Pulmonary artery endothelial cell (primary cell): ENCODE measurements at regions not wholly inside any gene's neighbourhood (a gene's known extent, or its start where the extent isn't known, plus 50 kb on each side); places are given as distances from the start of the nearest gene placed in this dataset.

Experiments
- DNase-seq: peaks from one replicate; pipeline ENCODE4 v3.0.0-alpha.2; 2011; ENCODE audit warnings: low read depth, low spot score

DNA sequence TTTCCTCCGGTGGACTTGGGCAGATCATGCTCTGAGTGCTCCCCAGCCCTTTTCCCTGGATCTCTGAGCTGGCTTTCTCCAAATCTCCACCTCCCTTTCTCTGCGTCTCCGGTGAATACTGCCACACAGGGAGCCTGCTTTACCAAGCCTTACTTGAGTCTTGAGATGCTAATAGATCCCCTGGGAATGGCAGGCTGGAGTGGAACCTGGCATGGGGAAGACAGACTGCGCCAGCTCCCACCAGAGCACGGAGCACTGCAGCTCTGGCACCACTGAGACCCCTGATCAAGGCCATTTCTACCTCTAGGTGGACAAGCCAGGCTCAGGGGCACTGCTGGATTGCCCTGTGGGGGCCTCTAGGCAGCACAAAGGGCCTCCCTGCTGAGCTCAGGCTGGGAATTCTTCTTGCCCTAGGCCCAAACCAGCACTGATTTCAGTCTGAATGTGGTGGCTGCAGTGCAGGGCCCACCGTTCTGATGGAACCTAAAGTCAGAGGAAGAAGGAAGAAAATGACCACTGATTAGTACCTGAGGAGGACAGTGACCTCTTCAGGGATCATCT is 74.3 kb upstream of the CRHR1 start:
- DNase-seq: no peak

DNA sequence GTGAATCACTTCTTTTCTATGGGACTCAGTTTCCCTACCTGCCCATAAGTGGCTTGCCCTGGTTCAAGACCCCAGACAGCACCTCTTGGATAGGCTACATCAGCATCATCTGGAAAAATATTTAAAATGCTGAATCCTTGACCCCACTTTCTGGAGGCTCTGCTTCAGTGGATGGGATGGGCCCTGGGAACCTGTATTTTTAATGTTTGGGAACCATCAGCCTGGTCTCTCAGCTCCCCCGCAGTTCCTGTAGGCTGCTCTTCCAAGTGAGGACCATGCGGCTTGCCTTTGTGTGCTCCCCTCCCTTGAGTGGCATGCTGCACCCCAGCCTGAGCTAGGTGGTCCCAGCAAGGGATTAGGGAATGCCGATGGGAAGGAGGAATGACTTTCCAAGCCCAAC is 68.3 kb upstream of the CRHR1 start:
- no peak for DNase-seq

DNA sequence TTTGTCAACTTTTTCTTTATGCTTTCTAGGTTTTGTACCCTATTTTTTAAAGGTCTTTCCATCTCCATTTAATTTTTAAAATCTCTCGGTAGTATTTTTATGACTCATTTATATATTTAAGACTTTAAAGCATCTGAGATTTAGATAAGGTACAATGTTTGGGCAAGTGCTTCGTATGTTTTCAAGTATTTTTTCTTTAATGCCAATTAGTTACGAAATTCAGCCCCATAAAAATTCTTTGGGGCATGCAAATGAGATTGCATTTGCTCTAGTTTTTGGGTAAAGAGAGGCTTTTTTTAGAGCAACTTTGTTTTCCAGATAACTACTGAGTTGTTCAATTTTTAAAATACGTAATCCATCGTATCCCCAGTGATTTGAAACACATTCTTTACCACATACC is 65.3 kb upstream of the CRHR1 start:
- DNase-seq: no peak

DNA sequence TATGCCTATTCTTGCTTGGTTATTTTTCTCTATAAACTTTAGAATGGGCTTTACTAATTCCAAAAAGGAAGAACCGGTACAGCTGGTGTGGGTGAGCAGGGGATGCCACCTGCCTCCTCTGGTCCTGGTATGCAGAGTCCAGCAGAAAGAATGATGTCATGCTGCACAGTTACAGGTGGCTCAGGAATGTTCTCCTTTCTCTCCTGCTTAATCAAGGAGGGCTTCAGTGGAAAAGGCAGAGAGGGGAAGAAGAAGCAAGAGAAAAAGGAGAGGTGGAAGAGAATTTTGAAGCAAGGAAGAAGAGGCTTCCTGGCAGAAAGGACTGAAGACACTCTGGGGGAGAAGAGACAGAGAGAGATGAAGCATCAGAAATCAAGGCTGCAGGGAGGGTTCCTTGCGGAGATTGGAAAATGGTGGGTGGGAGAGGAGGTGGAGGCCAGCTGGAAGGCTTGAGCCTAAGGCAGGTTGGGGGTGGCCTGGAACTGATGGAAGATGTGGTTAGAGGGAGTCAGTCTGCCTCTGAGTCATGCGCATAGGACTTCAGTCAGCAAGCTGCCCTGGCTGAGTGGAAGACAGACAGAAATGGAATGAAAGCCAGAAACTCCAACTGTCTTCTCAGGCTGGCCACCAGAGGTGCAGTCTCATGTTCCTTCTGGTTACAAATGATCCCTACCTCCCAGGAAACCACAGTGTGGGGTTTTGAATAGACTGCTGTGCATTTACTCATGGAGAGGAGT is 64.6 kb upstream of the CRHR1 start:
- DNase-seq: no peak

DNA sequence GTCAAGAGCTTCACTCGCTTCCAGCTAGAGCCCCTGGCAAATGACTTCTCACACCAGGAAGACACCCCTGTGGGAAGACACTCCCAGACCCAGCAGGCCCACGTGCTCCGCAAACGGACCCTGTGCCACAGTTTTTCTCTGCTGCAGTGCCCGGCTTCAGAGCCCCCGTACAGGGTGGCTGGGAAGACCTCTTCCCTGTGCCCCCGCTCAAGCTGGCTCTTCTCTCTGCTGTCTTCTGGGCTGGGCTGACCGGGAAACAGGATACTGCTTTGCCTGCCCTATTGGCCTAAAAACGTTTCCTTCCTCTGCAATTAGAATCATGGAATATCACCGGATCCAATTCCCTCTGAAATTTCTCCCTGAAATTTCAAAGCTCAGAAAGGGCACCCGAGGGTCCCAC is 63.7 kb upstream of the CRHR1 start:
- DNase-seq: no peak

DNA sequence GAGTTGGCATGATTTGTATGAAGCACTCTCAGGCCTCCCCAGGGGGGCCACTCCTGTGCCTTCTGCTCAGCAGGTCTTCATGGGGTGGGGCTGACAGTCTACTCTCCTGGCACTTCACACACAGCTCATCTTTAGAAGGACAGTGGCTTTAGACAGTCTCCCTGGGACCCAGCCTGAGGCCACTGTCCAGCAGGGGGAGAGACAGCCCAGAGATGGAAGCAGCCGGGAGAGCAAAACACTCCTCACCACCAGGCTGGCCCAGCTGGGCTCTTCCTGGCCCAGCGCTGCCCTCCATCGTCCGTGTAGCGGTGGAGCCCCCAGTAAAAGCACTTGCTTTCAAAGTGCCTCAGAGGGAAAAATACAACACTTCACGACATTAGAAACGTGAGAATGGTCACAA is 62.0 kb upstream of the CRHR1 start:
- DNase-seq: no peak

DNA sequence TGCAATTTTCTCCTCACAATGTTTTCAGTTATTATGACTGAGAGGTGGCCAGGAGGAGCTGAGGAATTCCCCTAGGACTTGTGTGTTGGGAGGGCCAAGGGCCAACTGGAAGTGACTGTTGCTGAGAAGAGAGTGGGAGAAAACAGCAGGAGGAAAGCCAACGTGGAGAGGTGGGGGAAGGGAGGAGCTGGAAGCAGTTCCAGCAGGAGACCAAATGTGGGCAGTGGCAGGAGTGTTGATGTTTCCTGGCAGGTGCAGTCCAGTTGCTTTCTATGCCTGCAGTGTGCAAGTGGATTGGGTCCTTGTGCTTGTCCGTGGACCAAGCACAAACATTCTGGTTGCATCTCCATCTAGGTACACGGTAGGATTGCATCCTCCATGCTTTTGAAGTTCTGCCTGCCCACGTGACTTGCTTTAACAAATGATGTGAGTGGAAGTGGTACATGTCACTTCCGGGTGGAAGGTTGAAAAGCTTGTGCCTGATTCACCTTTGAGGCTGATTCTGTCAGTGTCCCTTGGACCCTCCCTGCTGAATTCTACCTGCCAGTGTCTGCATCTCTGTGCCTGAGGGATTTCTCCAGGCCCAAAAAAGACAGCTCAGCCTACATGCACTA is 54.7 kb upstream of the CRHR1 start:
- DNase-seq: no peak

DNA sequence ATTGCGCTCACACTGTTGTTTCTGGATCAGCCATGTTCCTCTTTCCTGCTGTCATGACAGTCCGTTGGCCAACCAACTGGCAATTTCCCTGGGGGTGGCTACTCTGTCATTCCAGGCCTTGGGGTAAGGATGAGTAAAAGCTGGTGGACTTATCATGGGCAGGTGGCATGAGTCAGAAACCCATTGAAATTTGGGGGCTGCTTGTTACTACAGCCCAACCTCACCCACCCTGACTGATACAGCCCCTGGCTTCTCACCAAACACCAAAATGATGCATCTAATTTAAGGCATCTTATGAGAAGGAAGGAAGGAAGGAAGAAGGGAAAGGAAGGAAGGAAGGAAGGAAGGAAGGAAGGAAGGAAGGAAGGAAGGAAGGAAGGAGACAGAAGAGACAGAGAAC is 53.9 kb upstream of the CRHR1 start:
- DNase-seq: no peak

DNA sequence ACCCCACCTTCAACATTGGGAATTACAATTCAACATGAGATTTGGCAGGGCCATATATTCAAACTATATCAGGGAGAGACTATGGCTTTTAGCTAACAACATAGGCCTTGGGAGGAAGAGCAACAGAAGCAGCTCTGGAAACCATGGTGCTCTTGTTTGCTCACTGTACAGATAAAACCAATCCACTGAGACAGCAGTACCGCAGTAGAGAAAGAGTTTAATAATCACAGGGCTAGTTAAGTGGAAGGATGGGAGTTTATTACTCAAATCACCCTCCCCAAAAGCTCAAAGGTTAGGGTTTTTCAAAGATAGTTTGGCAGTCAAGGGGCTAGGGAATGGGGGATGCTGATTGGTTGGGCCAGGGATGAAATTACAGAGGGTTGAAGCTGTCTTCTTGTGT is 52.7 kb upstream of the CRHR1 start:
- DNase-seq: no peak

DNA sequence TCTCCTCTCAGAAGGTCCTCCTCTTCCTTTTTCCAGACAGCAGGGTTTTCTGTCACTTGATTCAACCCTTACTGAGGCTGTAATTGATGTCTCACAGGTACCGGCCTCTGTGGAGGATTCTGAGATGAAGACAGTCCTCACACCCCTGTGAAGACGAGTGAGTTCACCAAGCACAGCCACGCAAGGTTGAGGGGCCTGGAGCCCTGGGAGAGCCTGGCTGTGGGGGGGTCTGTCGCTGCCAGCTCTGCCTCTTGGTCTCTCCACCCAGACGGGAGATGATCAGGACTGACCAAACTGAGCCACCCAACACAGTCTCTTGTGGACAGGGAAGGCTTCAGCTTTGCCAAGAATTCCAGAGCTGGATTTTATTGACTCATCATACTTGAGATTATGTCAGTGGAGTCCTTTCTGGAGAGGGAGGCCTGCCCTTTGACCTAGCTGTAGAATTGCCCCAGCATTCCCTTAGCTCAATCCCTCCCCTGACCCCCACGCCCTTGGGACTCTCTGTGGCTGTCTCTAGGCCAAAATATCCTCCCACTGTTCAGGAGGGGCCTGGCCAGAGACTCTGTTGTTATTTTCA is 51.1 kb upstream of the CRHR1 start:
- DNase-seq: no peak

DNA sequence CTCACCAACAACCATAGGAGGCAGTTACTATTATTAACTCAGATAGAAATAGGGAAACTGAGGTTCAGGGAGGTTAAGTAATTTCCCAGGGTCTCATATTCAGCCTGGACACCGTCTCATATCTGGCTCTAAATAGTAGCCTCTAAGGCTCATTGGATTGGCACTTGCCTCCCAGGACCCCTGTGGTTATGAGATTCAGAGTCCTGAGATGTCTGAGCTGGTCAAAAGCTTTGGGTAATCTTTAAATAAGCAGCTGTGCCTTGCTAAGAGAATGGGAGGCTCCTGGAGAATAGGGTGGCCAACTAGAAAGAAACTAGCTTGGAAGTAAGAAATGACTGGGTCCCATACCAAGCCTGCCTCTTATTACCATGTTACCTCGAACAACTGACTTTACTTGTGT is 50.3 kb upstream of the CRHR1 start:
- DNase-seq: no peak
